K562 (cell line): ENCODE measurements at regions not wholly inside any gene's neighbourhood (a gene's known extent, or its start where the extent isn't known, plus 50 kb on each side); places are given as distances from the start of the nearest gene placed in this dataset.

Experiments used
- ATAC-seq: fragments of 200-7000 bp; cut with Tn5 transposase; 3 replicates; pipeline ENCODE4 v1.9.1; 2020; ENCODE audit warnings: moderate library complexity
- BruUV-seq: library from RNA; stranded (reverse); fragments of 400-500 nt; replicated peaks from 2 replicates; lab custom pipeline; 2021; lab: Mats Ljungman, UMichigan
- CTCF ChIA-PET: fragments of 300-600 bp; formaldehyde crosslinking; extraction: SDS; loops from one replicate; lab custom pipeline; 2021; ENCODE audit warnings: low intra/inter-chr PET ratio; lab: Yijun Ruan, JAX
- POLR2A ChIA-PET: fragments of 300-600, 350-650 bp; sonication (Branson Sonifier 250); formaldehyde crosslinking; extraction: SDS; loops from one replicate; lab custom pipeline; 2021; ENCODE audit warnings: antibody characterized with exemption, inconsistent platforms; lab: Yijun Ruan, JAX
- DNase-seq, 4 experiments: peaks; one replicate each; pipeline versions ENCODE4 v3.0.0 to v3.0.0-alpha.2; 2011 to 2018; ENCODE audit warnings: low spot score in 3 of 4, mixed read lengths in 3 of 4; ENCODE audit errors: extremely low read depth in 1 of 4
- FAIRE-seq: peaks from 2 replicates; lab custom pipeline; 2011; peaks lifted over from hg19 to GRCh38; lab: Jason Lieb, UNC
- H2AFZ ChIP-seq: 2 replicates; pipeline ENCODE4 v1.6.0; 2011; ENCODE audit warnings: low read depth, low read length, control low read depth, inconsistent platforms
- H3K27ac ChIP-seq: fragments of 200-600 bp; 3 replicates; pipeline ENCODE4 v1.8.0; 2011; ENCODE audit warnings: low read depth, mild to moderate bottlenecking, control low read depth, inconsistent platforms, low read length, moderate library complexity, mixed read lengths; ENCODE audit errors: extremely low read depth
- H3K27me3 ChIP-seq, 2 experiments: fragments of 300-600 bp in 1 of 2; 2 replicates in 1 of 2; 3 replicates in 1 of 2; pipeline versions ENCODE4 v1.6.0 to v1.8.0; 2011; ENCODE audit warnings: inconsistent platforms in 2 of 2, low read length in 2 of 2, mild to moderate bottlenecking in 1 of 2, mixed read lengths in 1 of 2, moderate library complexity in 1 of 2; ENCODE audit not compliant: control insufficient read depth in 2 of 2, insufficient read depth in 2 of 2
- H3K36me3 ChIP-seq: fragments of 300-600 bp; 3 replicates; pipeline ENCODE4 v1.8.0; 2011; ENCODE audit warnings: mild to moderate bottlenecking, low read length, inconsistent platforms; ENCODE audit not compliant: control insufficient read depth, insufficient read depth
- H3K4me1 ChIP-seq, 2 experiments: fragments of 200-600 bp in 1 of 2; replicated peaks in 1 of 2; 2 replicates in 1 of 2; 3 replicates in 1 of 2; pipeline versions ENCODE4 v1.5.1 to v1.8.0; 2011; ENCODE audit warnings: inconsistent platforms in 2 of 2, low read length in 2 of 2, mild to moderate bottlenecking in 1 of 2, mixed read lengths in 1 of 2, moderate library complexity in 1 of 2; ENCODE audit not compliant: control insufficient read depth in 2 of 2, insufficient read depth in 2 of 2
- H3K4me2 ChIP-seq: 2 replicates; pipeline ENCODE4 v1.6.1; 2011; ENCODE audit warnings: low read length, control low read depth, inconsistent platforms, mixed read lengths; ENCODE audit not compliant: insufficient read depth
- H3K4me3 ChIP-seq: fragments of 200-600 bp; sonication (generic), shearing (Covaris generic); 2 replicates; pipeline ENCODE4 v1.5.1; 2016; ENCODE audit warnings: control low read depth, inconsistent platforms
- H3K79me2 ChIP-seq: fragments of 200-600 bp; 3 replicates; pipeline ENCODE4 v1.8.0; 2011; ENCODE audit warnings: low read length, inconsistent platforms; ENCODE audit not compliant: control insufficient read depth, insufficient read depth
- H3K9ac ChIP-seq, 2 experiments: 2 replicates each; pipeline versions ENCODE4 v1.6.0 to v1.6.1; 2011; ENCODE audit warnings: low read depth in 2 of 2, low read length in 2 of 2, control low read depth in 1 of 2, inconsistent platforms in 1 of 2, mild to moderate bottlenecking in 1 of 2, mixed read lengths in 1 of 2; ENCODE audit not compliant: insufficient read depth in 1 of 2
- H3K9me1 ChIP-seq: one replicate; pipeline ENCODE4 v1.6.0; 2011; ENCODE audit warnings: inconsistent platforms, mild to moderate bottlenecking, low read length, moderate library complexity; ENCODE audit not compliant: control insufficient read depth, insufficient read depth
- H3K9me3 ChIP-seq: replicated peaks from 2 replicates; pipeline ENCODE4 v1.5.1; 2011; ENCODE audit warnings: low read depth, low read length, inconsistent platforms; ENCODE audit not compliant: control insufficient read depth, insufficient read depth
- H4K20me1 ChIP-seq: replicated peaks from 2 replicates; pipeline ENCODE4 v1.6.1; 2011; ENCODE audit warnings: low read length, inconsistent platforms, mixed read lengths; ENCODE audit not compliant: control insufficient read depth, insufficient read depth
- ARID1B ChIP-seq: fragments of 450-650 bp; IDR thresholded peaks from 2 replicates; pipeline ENCODE4 v1.6.1; 2016; ENCODE audit warnings: antibody characterized with exemption, mild to moderate bottlenecking, inconsistent platforms
- ARNT ChIP-seq, 2 experiments: fragments of 450-650 bp; IDR thresholded peaks; 2 replicates each; pipeline ENCODE4 v1.6.1; 2016; ENCODE audit warnings: mild to moderate bottlenecking in 1 of 2
- ATF1 ChIP-seq, 2 experiments: fragments of 450-650 bp in 1 of 2; IDR thresholded peaks; 2 replicates each; pipeline ENCODE4 v1.6.1; 2016; ENCODE audit warnings: missing compliant biosample characterization in 1 of 2, missing genetic modification characterization in 1 of 2
- CBX3 ChIP-seq, 2 experiments: IDR thresholded peaks; 1 replicate in 1 of 2; 2 replicates in 1 of 2; pipeline ENCODE4 v1.6.1; 2012; ENCODE audit warnings: inconsistent platforms in 2 of 2, low read length in 2 of 2, borderline replicate concordance in 1 of 2, control low read depth in 1 of 2
- CCNT2 ChIP-seq: IDR thresholded peaks from 2 replicates; pipeline ENCODE4 v1.6.1; 2011; ENCODE audit warnings: borderline replicate concordance, low read depth, mild to moderate bottlenecking, moderate library complexity, mixed read lengths, low read length; ENCODE audit not compliant: insufficient read length; ENCODE audit errors: extremely low read depth
- CREB3L1 ChIP-seq: fragments of 450-650 bp; IDR thresholded peaks from 2 replicates; pipeline ENCODE4 v1.6.1; 2014; ENCODE audit warnings: low read depth, mild to moderate bottlenecking, moderate library complexity, borderline replicate concordance
- FOXP1 ChIP-seq: sonication (generic); formaldehyde crosslinking; IDR thresholded peaks from 2 replicates; pipeline ENCODE4 v1.8.0; 2022; ENCODE audit warnings: mild to moderate bottlenecking, missing genetic modification reagents
- HES1 ChIP-seq: fragments of 450-650 bp; IDR thresholded peaks from 2 replicates; pipeline ENCODE4 v1.6.1; 2016; ENCODE audit warnings: low read depth, mild to moderate bottlenecking, moderate library complexity
- NR4A1 ChIP-seq, 2 experiments: fragments of 250-450 bp in 1 of 2; fragments of 450-650 bp in 1 of 2; sonication (Bioruptor Pico) in 1 of 2; IDR thresholded peaks; 2 replicates each; pipeline versions ENCODE4 v1.4.0 to v1.6.1; 2016 to 2020; ENCODE audit warnings: mild to moderate bottlenecking in 2 of 2, missing compliant biosample characterization in 1 of 2, missing genetic modification characterization in 1 of 2, moderate library complexity in 1 of 2
- POLR3A ChIP-seq: IDR thresholded peaks from 2 replicates; pipeline ENCODE4 v1.6.1; 2011; ENCODE audit warnings: borderline replicate concordance, mild to moderate bottlenecking, moderate library complexity; ENCODE audit not compliant: insufficient read length, insufficient read depth; ENCODE audit errors: extremely low read depth
- SIRT6 ChIP-seq: IDR thresholded peaks from one replicate; pipeline ENCODE4 v1.6.1; 2012; ENCODE audit warnings: low read depth, mild to moderate bottlenecking, control low read depth, inconsistent platforms, low read length, moderate library complexity
- STAT5A ChIP-seq: IDR thresholded peaks from 2 replicates; pipeline ENCODE4 v1.6.1; 2012; ENCODE audit warnings: low read length, inconsistent platforms, borderline replicate concordance
- TGIF2 ChIP-seq: sonication (generic); formaldehyde crosslinking; IDR thresholded peaks from 2 replicates; pipeline ENCODE4 v1.8.1; 2022; ENCODE audit warnings: mild to moderate bottlenecking, missing genetic modification reagents, moderate library complexity
- ZNF165 ChIP-seq: fragments of 250-450 bp; sonication (Bioruptor Pico); IDR thresholded peaks from 2 replicates; pipeline ENCODE4 v1.4.0; 2020; ENCODE audit warnings: borderline replicate concordance
- ZNF212 ChIP-seq: fragments of 450-650 bp; formaldehyde crosslinking; IDR thresholded peaks from 2 replicates; pipeline ENCODE4 v1.4.0; 2020; ENCODE audit warnings: mild to moderate bottlenecking
- ZNF511 ChIP-seq: sonication (generic); formaldehyde crosslinking; IDR thresholded peaks from 2 replicates; pipeline ENCODE4 v1.8.0; 2022; ENCODE audit warnings: mild to moderate bottlenecking, missing genetic modification reagents
- ZNF644 ChIP-seq: fragments of 200-800 bp; sonication (Bioruptor generic); IDR thresholded peaks from 2 replicates; pipeline ENCODE4 v1.6.1; 2016; ENCODE audit warnings: low read depth, missing genetic modification characterization, missing compliant biosample characterization
- WGBS: fragments of 100-300 bp; shearing (Covaris generic); methylation state at CpG from one replicate; pipeline ENCODE4 v1.1.6; 2016; ENCODE audit warnings: low coverage, mixed read lengths; ENCODE audit not compliant: insufficient coverage; ENCODE audit errors: missing lambda C conversion rate; 5-methylcytosine and 5-hydroxymethylcytosine counted together
- in situ Hi-C: fragments of 300-500 bp; cut with MboI; formaldehyde crosslinking; loops from 4 replicates; pipeline ENCODE4 v1.15.0; 2018; ENCODE audit warnings: inconsistent platforms, mixed read lengths
- intact Hi-C: fragments of 100-400 bp; cut with micrococcal nuclease; formaldehyde crosslinking; loops from 2 replicates; pipeline ENCODE4 v1.14.2; 2022

- Histone ChIP-seq H3K9me3 (no peaks in the 10 kb centered on the region), H3K27ac (no peak overlapping the region), H2AFZ (no peak overlapping the region), H3K9ac (no peak overlapping the region), H3K9me1 (no peaks in the 10 kb centered on the region), H3K36me3 (no peaks in the 10 kb centered on the region), H3K27me3 (no peaks in the 10 kb centered on the region), H3K4me2 (no peak overlapping the region), H3K4me3 (no peak overlapping the region), H3K4me1 (no peaks in the 10 kb centered on the region), H3K79me2 (no peaks in the 10 kb centered on the region), H4K20me1 (no peaks in the 10 kb centered on the region)
- BruUV-seq, result no TSS peak
- no peak for TF ChIP-seq ARID1B
- TF ChIP-seq HES1, result no peak
- TF ChIP-seq STAT5A, result no peak
- no peak for TF ChIP-seq ATF1 (CRISPR knock-in tag; IDR thresholded peaks at IDR 0.05)
- TF ChIP-seq ATF1 (tag; IDR thresholded peaks at IDR 0.05), result no peak
- no peak for TF ChIP-seq FOXP1 (CRISPR knock-in tag)
- TF ChIP-seq ZNF511 (CRISPR knock-in tag), result no peak
- TF ChIP-seq SIRT6, result no peak
- TF ChIP-seq TGIF2 (CRISPR knock-in tag), result no peak
- no peak for TF ChIP-seq NR4A1 (CRISPR knock-in tag; IDR thresholded peaks at IDR 0.05)
- no peak for TF ChIP-seq NR4A1 (tag; IDR thresholded peaks at IDR 0.05)
- TF ChIP-seq CBX3 (IDR thresholded peaks at IDR 0.05; ENCODE audit: borderline replicate concordance in 1 of 2, low read length in 2 of 2), result no peak
- no peak for TF ChIP-seq ZNF644 (tag)
- no peak for TF ChIP-seq CREB3L1
- no peak for TF ChIP-seq ARNT (IDR thresholded peaks at IDR 0.05)
- no peak for TF ChIP-seq POLR3A
- no peak for TF ChIP-seq CCNT2
- no peak for TF ChIP-seq ZNF165 (CRISPR knock-in tag)
- TF ChIP-seq ZNF212 (CRISPR knock-in tag), result no peak
- in situ Hi-C loops (no loop called here), intact Hi-C loops (no loop called here)
- ATAC-seq (no peak), FAIRE-seq (no peak), DNase-seq (no peak)
- 0% methylated on average over 4 of the region's 4 CpGs for WGBS
- POLR2A ChIA-PET, result no interaction called here
- CTCF ChIA-PET, result no interaction called here
These were observed 164.9 kb downstream of the DYRK2 start for GRCh38 chr12:67813456-67813904.
